Suprapubic skin (tissue), 4 donors: ENCODE measurements at regions not wholly inside any gene's neighbourhood (a gene's known extent, or its start where the extent isn't known, plus 50 kb on each side); places are given as distances from the start of the nearest gene placed in this dataset.

Source experiments
- CTCF ChIP-seq, 2 donors: fragments of 200-600 bp in 1 of 2; fragments of 450-650 bp in 1 of 2; sonication (generic) in 1 of 2; IDR thresholded peaks; one replicate each; pipeline ENCODE4 v1.5.1; 2016 to 2019; ENCODE audit warnings: antibody characterized with exemption in 2 of 2, mild to moderate bottlenecking in 1 of 2, moderate library complexity in 1 of 2
- EP300 ChIP-seq: sonication (generic); formaldehyde crosslinking; IDR thresholded peaks from one replicate; pipeline ENCODE4 v1.6.1; 2017; ENCODE audit warnings: antibody characterized with exemption
- POLR2A ChIP-seq, 2 donors: fragments of 450-650 bp; IDR thresholded peaks; one replicate each; pipeline ENCODE4 v1.6.1; 2017; ENCODE audit warnings: antibody characterized with exemption in 2 of 2, mild to moderate bottlenecking in 2 of 2, moderate library complexity in 2 of 2
- POLR2AphosphoS5 ChIP-seq, 3 donors: sonication (generic); formaldehyde crosslinking; IDR thresholded peaks; one replicate each; pipeline ENCODE4 v1.6.1; 2017; ENCODE audit warnings: antibody characterized with exemption in 3 of 3

GRCh38 chr20:56143759-56144158, 104.8 kb upstream of the MC3R start:
- TF ChIP-seq CTCF (IDR thresholded peaks at IDR 0.05) (no peak), POLR2A (IDR thresholded peaks at IDR 0.05) (no peak), POLR2AphosphoS5 (IDR thresholded peaks at IDR 0.05) (no peak), EP300 (no peak)
